Thyroid gland (tissue), 4 donors: ENCODE measurements at regions not wholly inside any gene's neighbourhood (a gene's known extent, or its start where the extent isn't known, plus 50 kb on each side); places are given as distances from the start of the nearest gene placed in this dataset.

Source experiments
- CTCF ChIP-seq, 6 experiments: fragments of 200-600 bp in 3 of 6; fragments of 450-650 bp in 3 of 6; sonication (generic) in 3 of 6; IDR thresholded peaks; one replicate each; pipeline ENCODE4 v1.5.1; 2016 to 2019; ENCODE audit warnings: antibody characterized with exemption in 6 of 6, mild to moderate bottlenecking in 2 of 6, inconsistent platforms in 1 of 6, moderate library complexity in 1 of 6
- POLR2A ChIP-seq, 2 donors: fragments of 450-650 bp; IDR thresholded peaks; one replicate each; pipeline ENCODE4 v1.6.1; 2017; ENCODE audit warnings: antibody characterized with exemption in 2 of 2, mild to moderate bottlenecking in 2 of 2, moderate library complexity in 1 of 2

DNA sequence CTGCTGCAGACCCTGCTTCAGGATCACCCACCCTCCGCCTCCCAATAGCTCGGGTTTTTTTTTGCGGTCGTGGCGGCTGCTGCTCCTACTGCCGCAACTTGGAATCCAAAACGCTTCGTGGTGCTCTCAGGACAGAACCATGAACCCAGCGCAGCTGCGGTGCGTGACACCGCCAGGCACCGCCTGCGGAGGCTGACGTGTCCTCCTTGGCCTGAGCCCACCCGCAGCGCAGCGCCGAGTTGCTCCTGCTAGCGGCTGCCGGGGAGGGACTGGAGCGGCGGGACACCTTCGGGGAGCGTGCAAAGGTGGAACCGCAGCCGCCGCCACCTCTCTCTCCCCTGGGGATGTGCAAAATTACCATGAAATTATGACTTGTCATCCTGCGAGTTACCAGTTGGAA lies 1893.0 kb downstream of the TP53TG3F start:
- no peak for TF ChIP-seq CTCF (IDR thresholded peaks at IDR 0.05)
- no peak for TF ChIP-seq POLR2A (IDR thresholded peaks at IDR 0.05)
